ENCODE measurements at regions not wholly inside any gene's neighbourhood (a gene's known extent, or its start where the extent isn't known, plus 50 kb on each side); places are given as distances from the start of the nearest gene placed in this dataset.

DNA sequence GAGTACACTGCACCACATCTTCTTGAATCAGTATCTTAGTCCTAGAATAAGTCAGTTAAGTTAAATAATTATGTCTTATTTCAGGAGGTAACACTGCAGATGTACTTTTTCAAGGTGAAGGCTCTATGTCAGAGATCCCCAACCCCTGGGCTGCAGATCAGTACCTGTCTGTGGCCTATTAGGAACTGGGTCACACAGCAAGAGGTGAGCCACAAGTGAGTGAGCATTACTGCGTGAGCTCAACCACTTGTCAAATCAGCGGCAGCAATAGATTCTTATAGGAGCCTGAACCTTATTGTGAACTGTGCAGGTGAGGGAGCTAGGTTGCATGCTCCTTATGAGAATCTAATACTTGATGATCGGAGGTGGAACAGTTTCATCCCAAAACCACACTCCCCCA, 851.9 kb upstream of the ALCAM start:
- no peaks in the 10 kb centered on the region for H3K27me3 ChIP-seq
- TF ChIP-seq, protein P1, sequence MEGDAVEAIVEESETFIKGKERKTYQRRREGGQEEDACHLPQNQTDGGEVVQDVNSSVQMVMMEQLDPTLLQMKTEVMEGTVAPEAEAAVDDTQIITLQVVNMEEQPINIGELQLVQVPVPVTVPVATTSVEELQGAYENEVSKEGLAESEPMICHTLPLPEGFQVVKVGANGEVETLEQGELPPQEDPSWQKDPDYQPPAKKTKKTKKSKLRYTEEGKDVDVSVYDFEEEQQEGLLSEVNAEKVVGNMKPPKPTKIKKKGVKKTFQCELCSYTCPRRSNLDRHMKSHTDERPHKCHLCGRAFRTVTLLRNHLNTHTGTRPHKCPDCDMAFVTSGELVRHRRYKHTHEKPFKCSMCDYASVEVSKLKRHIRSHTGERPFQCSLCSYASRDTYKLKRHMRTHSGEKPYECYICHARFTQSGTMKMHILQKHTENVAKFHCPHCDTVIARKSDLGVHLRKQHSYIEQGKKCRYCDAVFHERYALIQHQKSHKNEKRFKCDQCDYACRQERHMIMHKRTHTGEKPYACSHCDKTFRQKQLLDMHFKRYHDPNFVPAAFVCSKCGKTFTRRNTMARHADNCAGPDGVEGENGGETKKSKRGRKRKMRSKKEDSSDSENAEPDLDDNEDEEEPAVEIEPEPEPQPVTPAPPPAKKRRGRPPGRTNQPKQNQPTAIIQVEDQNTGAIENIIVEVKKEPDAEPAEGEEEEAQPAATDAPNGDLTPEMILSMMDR (IDR thresholded peaks at IDR 0.05; ENCODE audit: poor library complexity): no peak
- TF ChIP-seq EZH2phosphoT487 (IDR thresholded peaks at IDR 0.05; ENCODE audit: low read depth, severe bottlenecking, unreplicated experiment) (no peak), EZH2 (IDR thresholded peaks at IDR 0.05; ENCODE audit: borderline replicate concordance) (no peak)
- no peaks in the 10 kb centered on the region for H3K36me3 ChIP-seq (replicated peaks; ENCODE audit: insufficient read depth, low read depth)
- DNase-seq (ENCODE audit: low spot score): no peak
- H3K9me2 ChIP-seq (replicated peaks; ENCODE audit: insufficient read depth): no peaks in the 10 kb centered on the region
- no peaks in the 10 kb centered on the region for H4K20me1 ChIP-seq (ENCODE audit: insufficient read depth, poor library complexity, severe bottlenecking)
- no peak overlapping the region for H2AFZ ChIP-seq
- H3K4me3 ChIP-seq: no peak overlapping the region
- no peak overlapping the region for H3K4me2 ChIP-seq
- H3K79me2 ChIP-seq: no peaks in the 10 kb centered on the region
- H3K9me3 ChIP-seq (ENCODE audit: low read depth): no peaks in the 10 kb centered on the region
- no peaks in the 10 kb centered on the region for H3K4me1 ChIP-seq (ENCODE audit: insufficient read depth)
- no peak overlapping the region for H3K27ac ChIP-seq
- WGBS (ENCODE audit: low lambda C conversion rate, missing lambda C conversion rate): 90% methylated on average over 3 of the region's 3 CpGs

DNA sequence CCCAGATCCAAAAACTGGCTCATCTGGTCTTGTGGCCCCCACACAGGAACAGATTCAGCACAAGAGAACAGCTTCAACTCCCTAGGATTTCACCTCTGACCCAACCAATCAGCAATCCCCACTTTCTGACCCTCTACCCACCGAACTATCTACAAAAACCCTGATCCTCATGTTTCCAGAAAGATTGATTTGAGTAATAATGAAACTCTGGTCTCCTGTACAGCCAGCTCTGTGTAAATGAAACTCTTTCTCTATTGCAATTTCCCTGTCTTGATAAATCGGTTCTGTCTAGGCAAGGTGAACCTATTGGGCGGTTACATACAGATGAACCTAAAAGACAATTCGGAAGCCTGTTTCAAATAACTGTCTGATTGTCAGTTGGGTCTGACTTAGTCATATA, 847.6 kb upstream of the ALCAM start:
- 62% methylated on average over 4 of the region's 4 CpGs for WGBS (ENCODE audit: low lambda C conversion rate, missing lambda C conversion rate)
- Histone ChIP-seq H3K27ac (no peak overlapping the region), H3K36me3 (replicated peaks; ENCODE audit: insufficient read depth, low read depth) (no peaks in the 10 kb centered on the region), H3K9me3 (ENCODE audit: low read depth) (no peaks in the 10 kb centered on the region), H3K79me2 (no peaks in the 10 kb centered on the region), H3K9me2 (replicated peaks; ENCODE audit: insufficient read depth) (no peaks in the 10 kb centered on the region), H3K4me1 (ENCODE audit: insufficient read depth) (no peaks in the 10 kb centered on the region), H3K27me3 (no peaks in the 10 kb centered on the region), H3K4me2 (no peak overlapping the region), H2AFZ (no peak overlapping the region), H4K20me1 (ENCODE audit: insufficient read depth, poor library complexity, severe bottlenecking) (no peaks in the 10 kb centered on the region), H3K4me3 (no peak overlapping the region)
- TF ChIP-seq EZH2phosphoT487 (IDR thresholded peaks at IDR 0.05; ENCODE audit: low read depth, severe bottlenecking, unreplicated experiment): no peak
- TF ChIP-seq, protein P1 (IDR thresholded peaks at IDR 0.05; ENCODE audit: poor library complexity): no peak
- no peak for TF ChIP-seq EZH2 (IDR thresholded peaks at IDR 0.05; ENCODE audit: borderline replicate concordance)
- DNase-seq (ENCODE audit: low spot score): no peak

DNA sequence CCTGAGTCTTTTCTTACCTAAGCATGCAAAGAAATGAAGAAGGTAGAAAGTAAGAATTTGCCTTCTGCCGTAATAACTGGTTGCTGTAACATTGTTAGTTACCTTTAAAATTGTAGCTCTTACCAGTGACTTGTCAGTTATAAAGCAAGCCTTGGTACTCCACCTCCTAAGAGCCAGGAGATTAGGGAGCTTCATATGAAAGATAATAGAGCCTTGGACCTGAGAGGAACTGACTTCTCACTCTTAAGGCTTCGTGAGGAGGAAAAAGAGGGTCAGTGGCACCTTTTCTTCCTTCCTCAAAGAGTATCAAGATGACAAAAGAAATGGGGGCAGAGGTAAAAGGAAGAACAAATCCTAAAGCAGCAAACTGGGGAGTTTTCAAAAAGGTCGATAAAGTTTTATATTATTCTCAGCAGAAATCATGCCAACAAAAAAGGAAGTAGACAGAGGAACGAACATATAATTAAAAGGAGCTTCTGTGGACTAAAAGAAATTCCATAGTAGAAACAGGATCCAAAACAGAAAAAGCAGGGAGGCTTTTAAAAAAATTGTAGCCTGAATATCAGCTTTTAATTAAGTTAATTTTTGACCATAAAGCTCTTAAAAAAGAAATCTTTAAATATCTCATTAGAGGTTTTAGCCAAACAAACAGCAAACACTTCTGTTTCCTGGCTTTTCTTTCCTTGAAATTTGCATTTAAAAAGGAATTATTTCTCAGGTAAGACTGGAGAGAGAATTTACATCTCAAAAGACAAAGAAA, 847.1 kb upstream of the ALCAM start:
- Histone ChIP-seq H3K4me1 (ENCODE audit: insufficient read depth) (no peaks in the 10 kb centered on the region), H3K9me3 (ENCODE audit: low read depth) (no peaks in the 10 kb centered on the region), H2AFZ (no peak overlapping the region), H3K4me3 (no peak overlapping the region), H3K36me3 (replicated peaks; ENCODE audit: insufficient read depth, low read depth) (no peaks in the 10 kb centered on the region), H3K27me3 (no peaks in the 10 kb centered on the region), H3K79me2 (no peaks in the 10 kb centered on the region), H4K20me1 (ENCODE audit: insufficient read depth, poor library complexity, severe bottlenecking) (no peaks in the 10 kb centered on the region), H3K27ac (no peak overlapping the region), H3K4me2 (no peak overlapping the region), H3K9me2 (replicated peaks; ENCODE audit: insufficient read depth) (no peaks in the 10 kb centered on the region)
- WGBS (ENCODE audit: low lambda C conversion rate, missing lambda C conversion rate): 45% methylated on average over 4 of the region's 4 CpGs
- no peak for DNase-seq (ENCODE audit: low spot score)
- TF ChIP-seq, protein P1 (IDR thresholded peaks at IDR 0.05; ENCODE audit: poor library complexity): no peak
- TF ChIP-seq EZH2 (IDR thresholded peaks at IDR 0.05; ENCODE audit: borderline replicate concordance): no peak
- TF ChIP-seq EZH2phosphoT487 (IDR thresholded peaks at IDR 0.05; ENCODE audit: low read depth, severe bottlenecking, unreplicated experiment): no peak
